ENCODE measurements at regions not wholly inside any gene's neighbourhood (a gene's known extent, or its start where the extent isn't known, plus 50 kb on each side); places are given as distances from the start of the nearest gene placed in this dataset.

DNA sequence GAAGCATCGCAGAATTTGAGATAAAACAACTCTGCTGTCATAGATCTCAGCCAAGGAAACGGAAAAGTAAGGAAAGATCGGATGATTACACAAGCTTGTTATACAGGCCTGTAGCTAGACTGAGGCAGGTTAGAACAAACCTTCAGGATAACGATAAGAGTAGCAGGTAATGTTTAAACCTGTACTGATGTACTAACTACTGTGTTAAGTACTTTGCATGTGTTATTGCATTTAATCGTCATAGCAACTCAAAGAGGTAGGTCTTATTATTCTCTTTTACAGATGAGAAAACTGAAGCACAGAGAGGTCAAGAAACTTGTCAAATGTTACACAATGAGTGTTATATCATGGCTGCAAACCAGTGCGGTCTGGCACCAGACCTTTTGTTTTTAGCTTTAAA lies 352.5 kb downstream of the GPAM start:
- 67 to 72% methylated on average over 6 of the region's 6 CpGs for WGBS, 2 donors
- no peak for ATAC-seq (ENCODE audit: low FRiP score in 2 of 2)

DNA sequence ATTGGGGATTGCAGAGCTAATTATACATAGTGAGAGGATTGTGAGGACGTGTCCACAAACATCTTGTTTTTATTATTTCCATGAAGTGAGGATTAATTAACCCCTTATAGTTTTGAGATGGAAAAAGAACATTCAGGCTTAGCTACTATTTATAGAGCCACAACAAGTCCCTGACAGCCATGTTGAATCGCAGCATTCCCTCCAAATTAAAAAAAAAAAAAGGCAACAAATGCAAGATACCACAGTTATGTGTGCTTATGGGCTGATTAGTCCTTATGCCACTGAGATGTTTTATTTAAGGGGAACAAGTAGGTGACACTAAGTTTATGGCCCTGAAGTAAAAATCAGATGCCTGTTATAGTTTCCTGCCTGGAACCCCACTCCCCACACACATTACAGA lies 350.3 kb downstream of the GPAM start:
- ATAC-seq (ENCODE audit: low FRiP score in 2 of 2), result no peak
- H3K36me3 ChIP-seq, result no peaks in the 10 kb centered on the region
- no peak for DNase-seq
- H3K27ac ChIP-seq, result no peak overlapping the region
- TF ChIP-seq POLR2A (IDR thresholded peaks at IDR 0.05), result no peak
- TF ChIP-seq, protein P1, sequence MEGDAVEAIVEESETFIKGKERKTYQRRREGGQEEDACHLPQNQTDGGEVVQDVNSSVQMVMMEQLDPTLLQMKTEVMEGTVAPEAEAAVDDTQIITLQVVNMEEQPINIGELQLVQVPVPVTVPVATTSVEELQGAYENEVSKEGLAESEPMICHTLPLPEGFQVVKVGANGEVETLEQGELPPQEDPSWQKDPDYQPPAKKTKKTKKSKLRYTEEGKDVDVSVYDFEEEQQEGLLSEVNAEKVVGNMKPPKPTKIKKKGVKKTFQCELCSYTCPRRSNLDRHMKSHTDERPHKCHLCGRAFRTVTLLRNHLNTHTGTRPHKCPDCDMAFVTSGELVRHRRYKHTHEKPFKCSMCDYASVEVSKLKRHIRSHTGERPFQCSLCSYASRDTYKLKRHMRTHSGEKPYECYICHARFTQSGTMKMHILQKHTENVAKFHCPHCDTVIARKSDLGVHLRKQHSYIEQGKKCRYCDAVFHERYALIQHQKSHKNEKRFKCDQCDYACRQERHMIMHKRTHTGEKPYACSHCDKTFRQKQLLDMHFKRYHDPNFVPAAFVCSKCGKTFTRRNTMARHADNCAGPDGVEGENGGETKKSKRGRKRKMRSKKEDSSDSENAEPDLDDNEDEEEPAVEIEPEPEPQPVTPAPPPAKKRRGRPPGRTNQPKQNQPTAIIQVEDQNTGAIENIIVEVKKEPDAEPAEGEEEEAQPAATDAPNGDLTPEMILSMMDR (IDR thresholded peaks at IDR 0.05), result no peak
- TF ChIP-seq EP300 (IDR thresholded peaks at IDR 0.05), result no peak
- no peak for TF ChIP-seq POLR2AphosphoS5 (IDR thresholded peaks at IDR 0.05)
- no peaks in the 10 kb centered on the region for H3K4me1 ChIP-seq
- WGBS, 2 donors, result 33 to 69% methylated on average over 2 of the region's 2 CpGs
- no peaks in the 10 kb centered on the region for H3K27me3 ChIP-seq
- H3K9me3 ChIP-seq, result no peaks in the 10 kb centered on the region
- no peak overlapping the region for H3K4me3 ChIP-seq

More for the DNA sequence above, 352.5 kb downstream of the GPAM start:
- no peak for DNase-seq
- H3K36me3 ChIP-seq, result no peaks in the 10 kb centered on the region
- TF ChIP-seq POLR2A (IDR thresholded peaks at IDR 0.05), result no peak
- TF ChIP-seq, protein P1 (IDR thresholded peaks at IDR 0.05), result no peak
- TF ChIP-seq POLR2AphosphoS5 (IDR thresholded peaks at IDR 0.05), result no peak
- TF ChIP-seq EP300 (IDR thresholded peaks at IDR 0.05), result no peak
- no peaks in the 10 kb centered on the region for H3K9me3 ChIP-seq
- H3K4me3 ChIP-seq, result no peak overlapping the region
- H3K4me1 ChIP-seq, result no peaks in the 10 kb centered on the region
- H3K27ac ChIP-seq, result no peak overlapping the region
- H3K27me3 ChIP-seq, result no peaks in the 10 kb centered on the region

DNA sequence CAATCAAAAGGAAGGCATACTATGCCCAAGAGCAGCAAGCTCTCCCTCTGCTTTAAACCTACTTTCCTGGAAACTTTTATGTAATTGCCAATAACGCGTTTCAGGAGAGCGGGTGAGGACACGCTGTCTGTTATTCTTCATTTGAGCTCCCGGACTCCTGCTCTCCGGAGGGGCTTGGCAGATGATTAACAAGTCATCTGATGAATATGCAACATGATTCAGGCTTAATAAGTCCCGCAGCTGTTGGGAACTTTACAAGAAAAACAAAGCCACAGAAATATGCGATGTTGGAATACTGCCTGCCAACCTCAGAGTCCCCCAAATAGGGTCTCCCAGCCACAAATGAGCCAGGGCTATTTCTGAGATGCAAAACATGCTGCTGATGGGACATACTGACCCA lies 348.0 kb downstream of the GPAM start:
- WGBS, 2 donors, result 46 to 52% methylated on average over 8 of the region's 8 CpGs
- Histone ChIP-seq H3K27ac (no peak overlapping the region), H3K9me3 (no peaks in the 10 kb centered on the region), H3K36me3 (no peaks in the 10 kb centered on the region), H3K27me3 (no peaks in the 10 kb centered on the region), H3K4me1 (no peaks in the 10 kb centered on the region), H3K4me3 (no peak overlapping the region)
- ATAC-seq (ENCODE audit: low FRiP score in 2 of 2) (peak in 1 of 2 donors; percentile 53), DNase-seq (no peak)
- TF ChIP-seq POLR2A (IDR thresholded peaks at IDR 0.05) (no peak), POLR2AphosphoS5 (IDR thresholded peaks at IDR 0.05) (no peak), EP300 (IDR thresholded peaks at IDR 0.05) (no peak)
- TF ChIP-seq, protein P1 (IDR thresholded peaks at IDR 0.05), result no peak

DNA sequence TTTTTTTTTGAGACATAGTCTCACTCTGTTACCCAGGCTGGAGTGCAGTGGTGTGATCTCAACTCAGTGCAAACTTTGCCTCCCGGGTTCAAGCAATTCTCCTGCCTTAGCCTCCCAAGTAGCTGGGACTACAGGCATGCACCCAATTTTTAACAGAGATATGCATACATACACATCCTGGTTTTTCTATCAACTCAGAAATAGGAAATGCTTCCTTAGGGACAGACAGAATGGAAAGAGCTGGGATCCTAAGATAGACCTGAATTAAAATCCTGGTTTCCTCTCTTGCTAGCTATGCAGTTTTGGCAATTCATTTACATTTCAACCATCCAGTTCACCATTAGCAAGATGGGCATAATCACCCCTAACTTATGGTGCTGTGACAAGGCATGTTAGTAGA lies 347.5 kb downstream of the GPAM start:
- ATAC-seq (ENCODE audit: low FRiP score in 2 of 2), result no peak
- Histone ChIP-seq H3K27ac (no peak overlapping the region), H3K9me3 (no peaks in the 10 kb centered on the region), H3K36me3 (no peaks in the 10 kb centered on the region), H3K4me1 (no peaks in the 10 kb centered on the region), H3K4me3 (no peak overlapping the region), H3K27me3 (no peaks in the 10 kb centered on the region)
- TF ChIP-seq, protein P1 (IDR thresholded peaks at IDR 0.05), result no peak
- TF ChIP-seq POLR2A (IDR thresholded peaks at IDR 0.05) (no peak), POLR2AphosphoS5 (IDR thresholded peaks at IDR 0.05) (no peak), EP300 (IDR thresholded peaks at IDR 0.05) (no peak)
- WGBS, 2 donors, result 17 to 82% methylated on average over 1 of the region's 1 CpG
- DNase-seq, result no peak

DNA sequence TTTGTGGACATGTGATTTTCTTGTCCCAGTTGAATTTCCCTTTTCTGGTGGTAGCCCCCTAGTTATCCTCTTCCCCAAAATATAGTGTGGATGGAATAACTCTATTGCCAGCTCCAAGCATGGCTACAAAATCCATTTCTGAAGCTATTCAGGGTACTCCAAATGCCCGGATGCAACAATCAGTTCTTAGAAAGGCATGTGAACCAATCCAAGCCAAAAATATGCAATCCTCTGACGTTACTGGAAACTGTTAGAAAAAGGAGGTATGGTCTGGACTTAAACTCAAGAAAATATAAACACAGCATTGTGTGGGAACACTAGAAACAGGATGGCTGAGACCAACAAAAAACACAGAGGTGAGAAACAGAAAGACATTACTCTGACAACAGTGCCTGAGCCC lies 347.0 kb downstream of the GPAM start:
- no peaks in the 10 kb centered on the region for H3K36me3 ChIP-seq
- WGBS, 2 donors, result 33 to 42% methylated on average over 2 of the region's 2 CpGs
- H3K27ac ChIP-seq, result no peak overlapping the region
- no peaks in the 10 kb centered on the region for H3K4me1 ChIP-seq
- no peak for DNase-seq
- no peak overlapping the region for H3K4me3 ChIP-seq
- H3K9me3 ChIP-seq, result no peaks in the 10 kb centered on the region
- no peak for ATAC-seq (ENCODE audit: low FRiP score in 2 of 2)
- H3K27me3 ChIP-seq, result no peaks in the 10 kb centered on the region
- TF ChIP-seq, protein P1 (IDR thresholded peaks at IDR 0.05), result no peak
- TF ChIP-seq POLR2AphosphoS5 (IDR thresholded peaks at IDR 0.05) (no peak), POLR2A (IDR thresholded peaks at IDR 0.05) (no peak), EP300 (IDR thresholded peaks at IDR 0.05) (no peak)

Data from upper lobe of left lung (tissue), 6 donors.